Stimulated activated CD8-positive, alpha-beta memory T cell treated with anti-CD3 and anti-CD28 coated beads, Interleukin-7, amount 100 ng/mL, for 48 hours (primary cell): ENCODE measurements at regions not wholly inside any gene's neighbourhood (a gene's known extent, or its start where the extent isn't known, plus 50 kb on each side); places are given as distances from the start of the nearest gene placed in this dataset.

Experiments
- DNase-seq, 2 donors: peaks; one replicate each; pipeline ENCODE4 v3.0.0-alpha.2; 2020; ENCODE audit warnings: low read depth in 1 of 2; ENCODE audit errors: extremely low read depth in 1 of 2

DNA sequence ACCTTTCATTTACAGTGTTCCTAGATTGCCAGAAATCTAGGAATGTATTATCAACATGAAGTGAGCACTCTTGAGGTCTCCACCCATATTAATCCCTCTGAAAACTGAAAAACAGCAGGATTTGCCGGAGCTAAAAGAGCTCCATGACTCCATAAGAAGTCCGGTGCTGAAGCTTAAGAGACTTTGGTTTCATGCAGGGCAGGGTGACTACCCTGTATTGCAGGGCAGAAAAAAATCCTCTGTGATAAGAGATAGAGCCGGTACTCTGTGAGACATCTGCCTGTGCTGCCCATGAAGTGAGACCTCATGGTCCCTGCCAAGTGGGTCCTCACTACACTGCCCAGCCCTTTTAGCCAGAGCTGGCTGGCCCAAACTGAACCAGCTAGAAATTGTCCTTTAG, 127.2 kb upstream of the NPY2R start:
- no peak for DNase-seq

DNA sequence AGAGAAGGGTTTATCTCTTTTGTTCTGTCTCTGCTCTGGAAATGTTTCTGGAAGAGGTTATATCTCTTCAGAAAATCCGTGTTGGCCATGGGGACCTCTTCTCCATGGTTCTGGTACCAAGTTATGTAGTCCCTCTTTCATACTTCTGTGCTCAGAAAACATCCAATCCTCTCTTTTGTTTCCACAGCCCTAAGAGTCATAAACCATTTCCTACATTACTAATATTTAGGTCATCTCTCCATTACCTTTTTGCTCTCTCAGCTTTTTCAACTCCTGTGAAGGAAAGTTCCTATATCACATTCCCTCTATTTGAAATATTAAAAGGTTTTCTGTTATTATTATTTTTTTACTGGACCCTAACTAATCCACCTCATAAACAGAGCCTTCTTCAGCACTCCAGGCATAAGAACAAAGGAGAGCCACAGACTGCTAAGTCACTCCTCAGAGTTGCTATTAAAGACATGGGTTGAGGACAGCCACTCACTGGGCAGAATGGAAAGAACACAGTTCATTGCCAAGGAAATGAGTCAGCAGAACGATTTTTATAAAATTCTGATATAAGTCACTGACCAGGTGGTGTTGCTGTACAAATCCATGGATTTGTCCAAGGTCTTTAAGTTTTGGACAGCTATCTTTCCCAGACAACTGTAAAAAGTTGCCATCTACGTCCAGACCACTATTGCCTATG, 122.4 kb upstream of the NPY2R start:
- no peak for DNase-seq

DNA sequence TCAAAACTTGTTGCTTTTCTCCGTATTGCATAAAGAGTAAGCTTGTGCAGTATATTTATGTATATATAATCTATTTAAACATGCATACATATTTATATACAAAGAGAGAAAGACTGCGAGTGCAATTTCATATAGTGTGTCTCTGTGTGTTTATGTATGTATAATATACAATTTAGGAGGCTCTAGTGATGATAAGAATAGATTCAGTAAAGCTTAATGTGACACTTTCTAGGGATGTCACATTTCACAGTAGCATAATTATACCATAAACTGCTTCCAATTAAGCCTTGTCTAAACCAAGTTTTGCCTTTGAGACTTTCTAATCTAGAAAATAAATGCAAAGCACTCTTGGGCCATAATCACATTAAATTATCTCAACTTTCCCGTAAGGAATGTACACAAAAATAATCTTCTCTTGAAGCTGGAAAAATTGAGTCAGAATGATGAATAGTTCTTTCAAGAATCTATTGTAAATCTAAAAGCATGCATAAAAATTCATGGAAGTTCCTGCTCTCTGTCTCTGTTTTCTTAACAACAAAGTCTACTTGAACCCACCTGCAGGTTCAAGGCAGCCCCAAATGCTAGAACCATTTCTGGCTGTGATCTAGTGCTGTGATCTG, 114.1 kb upstream of the NPY2R start:
- no peak for DNase-seq

DNA sequence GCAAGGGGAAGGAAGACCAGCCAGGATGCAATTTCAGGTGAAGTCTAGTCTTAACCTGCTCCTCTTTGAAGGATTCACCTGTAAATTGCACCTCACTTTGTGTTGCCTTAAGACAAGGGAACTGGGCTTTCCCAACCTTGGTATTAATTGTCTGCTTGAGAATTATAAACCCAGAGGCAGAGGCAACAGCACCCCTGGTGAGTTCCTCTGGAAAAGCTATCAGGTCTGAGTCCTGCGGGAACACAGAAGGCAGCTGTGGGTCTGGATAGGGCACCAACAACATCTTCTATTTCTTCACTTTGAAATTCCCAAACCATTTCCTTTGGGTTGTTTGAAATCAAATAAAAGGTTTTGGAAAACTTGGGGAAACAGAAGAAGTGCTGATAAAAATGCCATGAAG, 109.2 kb upstream of the NPY2R start:
- DNase-seq: no peak

DNA sequence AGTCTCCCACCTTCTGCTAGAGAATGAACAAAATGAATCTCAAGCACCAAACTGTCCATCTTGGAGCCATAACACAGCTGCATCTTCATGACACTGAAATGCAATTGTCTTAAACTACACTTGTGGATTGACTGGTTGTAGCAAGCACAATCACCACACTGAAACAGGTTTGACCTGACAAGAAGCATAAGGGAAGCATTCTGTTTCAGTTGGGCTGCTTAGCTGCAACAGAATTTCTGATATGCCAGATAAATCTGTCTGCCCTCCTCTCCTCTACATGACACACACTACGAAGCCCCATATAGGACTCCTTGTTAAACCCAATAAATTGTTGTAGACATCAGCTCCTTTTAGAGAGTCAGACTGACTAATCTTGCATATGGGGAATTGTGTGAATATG, 101.8 kb upstream of the NPY2R start:
- no peak for DNase-seq

DNA sequence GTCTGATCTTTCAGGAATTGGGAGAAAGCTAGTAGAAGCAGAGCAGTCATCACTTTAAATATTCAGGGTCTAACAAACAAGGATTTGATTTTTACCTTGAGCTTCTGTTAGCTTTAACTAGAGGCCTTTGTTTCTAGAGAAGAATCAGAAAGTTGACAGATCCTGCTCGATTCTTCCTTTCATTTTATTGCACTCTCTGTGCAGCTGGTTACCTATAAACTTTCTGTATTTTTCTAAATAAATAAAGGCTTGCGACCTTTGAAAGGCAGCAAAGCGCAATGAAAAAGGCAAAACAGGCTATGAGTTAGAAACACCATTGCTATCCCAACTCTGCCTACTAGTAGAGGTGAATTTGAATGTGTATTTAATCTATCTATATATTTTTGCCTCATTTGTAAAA, 101.4 kb upstream of the NPY2R start:
- DNase-seq: no peak

DNA sequence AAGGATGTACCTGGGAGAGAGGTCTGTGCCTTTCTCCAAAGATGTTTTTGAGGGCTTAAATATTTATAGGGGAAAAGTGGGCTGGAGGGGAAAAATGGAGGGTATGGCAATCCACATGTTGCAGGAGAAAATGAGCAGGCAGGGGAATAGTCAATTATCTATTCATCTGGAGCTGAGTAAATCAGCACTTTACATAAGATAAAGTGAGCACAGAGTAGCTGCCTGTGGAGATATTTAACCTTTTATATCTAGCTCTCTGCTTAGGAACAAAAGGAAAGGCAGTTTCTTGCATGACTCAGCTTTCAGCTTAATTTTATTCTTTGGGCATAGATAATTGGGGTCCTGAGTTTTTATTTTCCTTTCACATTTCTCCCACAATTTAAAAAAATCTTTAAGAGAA, 93.6 kb upstream of the NPY2R start:
- DNase-seq: no peak

DNA sequence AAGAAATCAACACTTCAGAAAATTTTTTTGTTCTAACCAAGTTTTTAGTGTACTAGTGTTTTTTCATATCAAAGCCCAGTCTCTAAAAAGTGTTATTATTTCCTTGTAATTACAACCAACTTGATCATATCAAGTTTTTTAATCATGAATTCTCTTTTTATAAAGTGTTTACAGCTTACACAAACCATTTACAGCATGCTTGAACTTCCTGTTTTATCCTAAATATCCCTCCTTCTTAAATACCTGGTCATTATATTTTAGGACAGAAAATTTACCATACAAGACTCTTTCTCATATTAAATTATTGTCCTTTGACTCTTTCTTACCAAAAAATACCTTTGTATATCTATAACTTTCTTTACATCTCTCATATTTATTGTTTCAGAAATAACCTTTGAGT, 89.4 kb upstream of the NPY2R start:
- DNase-seq: no peak

DNA sequence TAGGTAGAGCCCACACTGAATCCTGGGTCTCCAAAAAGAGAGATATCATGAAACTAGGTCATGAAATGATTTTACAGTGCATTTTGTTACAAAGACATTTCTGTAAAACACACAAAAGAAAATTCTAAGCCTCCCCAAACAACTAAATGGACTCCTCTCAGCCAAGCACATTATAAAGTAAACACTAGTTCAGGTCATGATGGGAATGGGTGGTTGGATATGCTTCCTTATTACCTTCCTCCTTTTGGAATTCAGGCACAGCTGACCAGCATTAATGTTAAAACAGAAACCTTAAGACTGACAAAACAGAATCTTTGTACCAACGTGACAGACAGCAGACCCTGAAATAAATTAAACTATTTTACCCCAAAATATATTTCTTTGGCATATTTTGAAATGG, 87.9 kb upstream of the NPY2R start:
- no peak for DNase-seq

DNA sequence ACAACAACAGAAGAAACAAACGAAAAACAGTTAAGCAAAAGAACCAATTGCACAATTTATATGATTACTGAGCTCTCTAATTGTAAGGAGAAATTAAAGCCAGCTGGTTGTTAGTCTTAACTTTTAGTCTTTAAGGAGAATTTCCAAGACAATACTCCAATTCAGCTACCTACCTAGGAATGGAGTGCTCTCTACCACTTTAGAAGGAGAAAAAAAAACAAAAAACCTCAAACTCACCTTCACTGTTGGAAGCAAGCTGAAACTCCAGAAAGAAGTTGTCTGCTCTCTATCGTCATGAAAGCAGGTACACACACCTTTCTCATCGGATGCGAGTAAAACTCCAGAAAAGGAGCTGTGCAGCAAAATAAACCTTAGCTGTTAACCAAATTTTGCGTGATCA, 86.1 kb upstream of the NPY2R start:
- DNase-seq: no peak

DNA sequence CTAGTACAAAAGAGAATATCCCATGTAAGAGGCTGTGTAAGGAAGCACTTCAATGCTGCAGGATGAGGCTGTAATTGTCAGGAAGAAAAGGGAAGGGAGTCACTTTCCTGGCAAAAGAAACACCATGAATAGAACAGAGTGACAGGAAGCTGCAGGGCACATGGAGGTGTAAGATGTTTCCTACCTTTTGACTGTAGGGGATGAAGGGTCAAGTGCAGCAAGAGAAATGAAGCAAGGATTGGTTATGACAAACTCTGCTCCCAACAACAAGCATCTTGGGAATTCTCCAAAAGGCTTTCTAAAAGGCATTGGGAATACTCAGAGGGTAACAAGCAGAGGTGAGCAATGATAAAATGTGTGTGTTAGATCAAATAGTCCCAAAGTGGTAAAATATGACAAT, 74.3 kb upstream of the NPY2R start:
- no peak for DNase-seq

DNA sequence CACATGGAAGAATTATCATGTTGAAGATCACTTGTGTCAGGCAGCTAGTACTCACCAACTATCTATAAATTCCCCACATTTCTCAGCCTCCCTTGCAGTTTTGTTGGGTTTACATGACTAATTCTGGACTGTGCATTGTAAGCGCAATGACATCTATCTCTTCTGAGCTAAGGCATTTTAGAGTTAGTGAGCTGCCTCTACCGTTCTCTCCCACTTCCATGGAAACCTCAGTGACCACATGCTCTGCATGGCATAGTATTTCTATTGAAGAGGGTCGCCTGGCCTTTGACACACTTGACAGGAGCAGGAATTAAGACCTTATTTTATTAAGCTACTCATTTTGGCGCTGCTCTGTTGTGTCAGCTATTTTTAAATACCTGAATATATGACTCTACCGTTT, 67.5 kb upstream of the NPY2R start:
- DNase-seq: no peak

DNA sequence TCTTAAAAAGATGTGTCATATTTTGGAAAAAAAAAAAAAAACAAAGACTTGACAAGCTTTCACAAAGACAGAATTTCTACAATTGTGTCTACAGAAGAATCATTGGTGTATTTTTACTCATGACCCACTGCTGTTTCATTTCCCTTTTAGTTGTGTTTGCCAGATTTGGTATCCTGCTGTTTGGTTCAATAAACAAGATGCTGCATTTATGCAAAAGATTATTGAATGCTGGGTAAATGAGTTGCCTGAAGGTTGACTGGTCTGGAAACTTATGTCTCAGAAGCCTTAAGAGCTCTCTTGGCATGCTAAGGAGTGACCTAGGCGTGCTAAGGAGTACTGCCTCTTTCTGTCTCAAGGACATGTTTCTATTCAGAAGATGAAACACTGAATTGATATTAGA, 64.9 kb upstream of the NPY2R start:
- no peak for DNase-seq
